ENCODE measurements at regions not wholly inside any gene's neighbourhood (a gene's known extent, or its start where the extent isn't known, plus 50 kb on each side); places are given as distances from the start of the nearest gene placed in this dataset.

GRCh38 chr16:16991711-16992110 is 479.0 kb downstream of the XYLT1 start:
- TF ChIP-seq CTCF (IDR thresholded peaks at IDR 0.05) (no peak), ZFX (IDR thresholded peaks at IDR 0.05; ENCODE audit: borderline replicate concordance) (no peak)
